HEK293 (cell line): ENCODE measurements at regions not wholly inside any gene's neighbourhood (a gene's known extent, or its start where the extent isn't known, plus 50 kb on each side); places are given as distances from the start of the nearest gene placed in this dataset.

Experiments used
- CTCF ChIA-PET: fragments of 350-600 bp; formaldehyde crosslinking; extraction: SDS; loops from one replicate; lab custom pipeline; 2021; ENCODE audit warnings: antibody characterized with exemption; lab: Yijun Ruan, JAX
- POLR2A ChIA-PET: fragments of 300-600 bp; formaldehyde crosslinking; extraction: SDS; loops from one replicate; lab custom pipeline; 2020; ENCODE audit warnings: antibody characterized with exemption, inconsistent platforms; lab: Yijun Ruan, JAX
- H3K27ac ChIP-seq: fragments of 200-500 bp; sonication (Bioruptor generic); 2 replicates; pipeline ENCODE4 v1.5.1; 2014; ENCODE audit warnings: low read depth, low read length, control low read depth, inconsistent platforms; ENCODE audit errors: extremely low read depth
- H3K36me3 ChIP-seq, 2 experiments: fragments of 200-500 bp in 1 of 2; sonication (Bioruptor generic) in 1 of 2; 1 replicate in 1 of 2; 2 replicates in 1 of 2; pipeline ENCODE4 v1.5.1; 2014 to 2017; ENCODE audit warnings: inconsistent platforms in 2 of 2, low read length in 2 of 2; ENCODE audit not compliant: control insufficient read depth in 2 of 2, insufficient read depth in 1 of 2
- H3K4me1 ChIP-seq: fragments of 200-500 bp; sonication (Bioruptor generic); 2 replicates; pipeline ENCODE4 v1.5.1; 2014; ENCODE audit warnings: mild to moderate bottlenecking, low read length, inconsistent platforms; ENCODE audit not compliant: control insufficient read depth, insufficient read depth
- H3K4me3 ChIP-seq: 2 replicates; pipeline ENCODE4 v1.5.1; 2011; ENCODE audit warnings: low read depth, mild to moderate bottlenecking, control low read depth, low read length, moderate library complexity
- H3K9me3 ChIP-seq: fragments of 200-500 bp; sonication (Bioruptor generic); 2 replicates; pipeline ENCODE4 v1.5.1; 2014; ENCODE audit warnings: low read depth, low read length, inconsistent platforms; ENCODE audit not compliant: control insufficient read depth, insufficient read depth
- HIC1 ChIP-seq: fragments of 450-650 bp; formaldehyde crosslinking; IDR thresholded peaks from 2 replicates; pipeline ENCODE4 v1.5.1; 2016; ENCODE audit warnings: missing biosample characterization, missing genetic modification characterization
- PRDM4 ChIP-seq: fragments of 450-650 bp; formaldehyde crosslinking; IDR thresholded peaks from 2 replicates; pipeline ENCODE4 v1.5.1; 2017; ENCODE audit warnings: missing biosample characterization, missing genetic modification characterization
- RBAK ChIP-seq: fragments of 450-650 bp; formaldehyde crosslinking; IDR thresholded peaks from 2 replicates; pipeline ENCODE4 v1.5.1; 2016; ENCODE audit warnings: missing biosample characterization, missing genetic modification characterization
- TSHZ1 ChIP-seq: fragments of 450-650 bp; formaldehyde crosslinking; IDR thresholded peaks from 2 replicates; pipeline ENCODE4 v1.5.1; 2016; ENCODE audit warnings: missing biosample characterization, missing genetic modification characterization, borderline replicate concordance
- WT1 ChIP-seq: fragments of 450-650 bp; formaldehyde crosslinking; IDR thresholded peaks from 2 replicates; pipeline ENCODE4 v1.5.1; 2016; ENCODE audit warnings: missing biosample characterization, missing genetic modification characterization
- ZNF19 ChIP-seq: fragments of 450-650 bp; formaldehyde crosslinking; IDR thresholded peaks from 2 replicates; pipeline ENCODE4; 2016; ENCODE audit warnings: missing biosample characterization, missing genetic modification characterization, low read depth
- ZNF2 ChIP-seq: fragments of 450-650 bp; formaldehyde crosslinking; IDR thresholded peaks from 2 replicates; pipeline ENCODE4 v1.5.1; 2016; ENCODE audit warnings: missing biosample characterization, missing genetic modification characterization
- ZNF362 ChIP-seq: fragments of 450-650 bp; formaldehyde crosslinking; IDR thresholded peaks from 2 replicates; pipeline ENCODE4 v1.5.1; 2016; ENCODE audit warnings: missing biosample characterization, missing genetic modification characterization
- ZNF391 ChIP-seq: fragments of 450-650 bp; formaldehyde crosslinking; IDR thresholded peaks from 2 replicates; pipeline ENCODE4 v1.5.1; 2016; ENCODE audit warnings: low read depth, missing biosample characterization, missing genetic modification characterization, borderline replicate concordance
- ZNF404 ChIP-seq: fragments of 450-650 bp; formaldehyde crosslinking; IDR thresholded peaks from 2 replicates; pipeline ENCODE4 v1.5.1; 2017; ENCODE audit warnings: missing biosample characterization, missing genetic modification characterization
- ZNF501 ChIP-seq: fragments of 450-650 bp; formaldehyde crosslinking; IDR thresholded peaks from 2 replicates; pipeline ENCODE4 v1.5.1; 2016; ENCODE audit warnings: missing biosample characterization, missing genetic modification characterization
- ZNF518A ChIP-seq: fragments of 450-650 bp; formaldehyde crosslinking; conservative IDR thresholded peaks from 2 replicates; pipeline ENCODE4 v1.5.1; 2016; ENCODE audit warnings: low read depth, missing biosample characterization, missing genetic modification characterization
- ZNF585B ChIP-seq: fragments of 450-650 bp; formaldehyde crosslinking; IDR thresholded peaks from 2 replicates; pipeline ENCODE4 v1.5.1; 2016; ENCODE audit warnings: missing biosample characterization, missing genetic modification characterization
- ZNF660 ChIP-seq: fragments of 450-650 bp; IDR thresholded peaks from 2 replicates; pipeline ENCODE4 v1.5.1; 2018; ENCODE audit warnings: missing biosample characterization, mild to moderate bottlenecking, missing genetic modification characterization
- ZSCAN5A ChIP-seq: fragments of 450-650 bp; formaldehyde crosslinking; IDR thresholded peaks from 2 replicates; pipeline ENCODE4 v1.5.1; 2016; ENCODE audit warnings: missing biosample characterization, missing genetic modification characterization

- Histone ChIP-seq H3K36me3 (no peaks in the 10 kb centered on the region), H3K4me1 (no peaks in the 10 kb centered on the region), H3K27ac (no peak overlapping the region), H3K4me3 (no peak overlapping the region), H3K9me3 (no peaks in the 10 kb centered on the region)
- TF ChIP-seq ZNF391, result no peak
- no peak for TF ChIP-seq ZNF660 (tag by site-specific recombination)
- TF ChIP-seq ZNF362 (tag by site-specific recombination), result no peak
- no peak for TF ChIP-seq ZNF518A
- TF ChIP-seq ZNF19, result no peak
- no peak for TF ChIP-seq TSHZ1 (tag by site-specific recombination)
- no peak for TF ChIP-seq HIC1 (tag by site-specific recombination)
- TF ChIP-seq WT1 (tag by site-specific recombination), result no peak
- TF ChIP-seq ZNF2, result no peak
- TF ChIP-seq RBAK, result no peak
- no peak for TF ChIP-seq ZNF501 (tag by site-specific recombination)
- TF ChIP-seq PRDM4 (tag by site-specific recombination), result no peak
- TF ChIP-seq ZSCAN5A (tag by site-specific recombination), result no peak
- TF ChIP-seq ZNF404 (tag by site-specific recombination), result no peak
- TF ChIP-seq ZNF585B (tag by site-specific recombination), result no peak
- POLR2A ChIA-PET, result no interaction called here
- CTCF ChIA-PET, result no interaction called here
These were observed 60.6 kb upstream of the SPANXN2 start for GRCh38 chrX:143781103-143781502.
